Gastrocnemius medialis (tissue), 4 donors: ENCODE measurements at regions not wholly inside any gene's neighbourhood (a gene's known extent, or its start where the extent isn't known, plus 50 kb on each side); places are given as distances from the start of the nearest gene placed in this dataset.

Experiments
- ATAC-seq, 2 donors: fragments of 150-250 bp; one replicate each; pipeline ENCODE4 v1.9.1; 2016
- DNase-seq, 2 donors: peaks; one replicate each; pipeline ENCODE4 v3.0.0-alpha.2; 2019
- H3K27ac ChIP-seq, 4 donors: fragments of 200-600 bp; sonication (generic); 1 replicate in 1 of 4; 2 replicates in 3 of 4; pipeline ENCODE4 v1.5.1; 2016 to 2018; ENCODE audit warnings: mild to moderate bottlenecking in 2 of 4, moderate library complexity in 1 of 4
- H3K27me3 ChIP-seq, 3 donors: fragments of 200-600 bp; sonication (generic) in 2 of 3; 1 replicate in 1 of 3; 2 replicates in 2 of 3; pipeline versions ENCODE4 v1.5.1 to v1.6.0; 2016 to 2019; ENCODE audit warnings: mild to moderate bottlenecking in 1 of 3, moderate library complexity in 1 of 3
- H3K36me3 ChIP-seq, 2 donors: fragments of 200-600 bp; sonication (generic) in 1 of 2; one replicate each; pipeline ENCODE4 v1.5.1; 2017 to 2018
- H3K4me1 ChIP-seq, 2 donors: fragments of 200-600 bp; sonication (generic) in 1 of 2; one replicate each; pipeline ENCODE4 v1.5.1; 2016 to 2017; ENCODE audit warnings: mild to moderate bottlenecking in 2 of 2
- H3K4me3 ChIP-seq, 4 donors: fragments of 200-600 bp; sonication (generic) in 3 of 4; 1 replicate in 1 of 4; 2 replicates in 3 of 4; pipeline ENCODE4 v1.5.1; 2016 to 2019; ENCODE audit warnings: mild to moderate bottlenecking in 2 of 4
- H3K9me3 ChIP-seq, 3 donors: fragments of 200-600 bp; sonication (generic) in 2 of 3; 1 replicate in 1 of 3; 2 replicates in 2 of 3; pipeline ENCODE4 v1.5.1; 2016 to 2019
- POLR2A ChIP-seq, 2 donors: fragments of 450-650 bp; IDR thresholded peaks; one replicate each; pipeline ENCODE4 v1.6.1; 2017; ENCODE audit warnings: antibody characterized with exemption in 2 of 2, mild to moderate bottlenecking in 2 of 2, moderate library complexity in 2 of 2
- in situ Hi-C, 4 donors: fragments of 200-750 bp; cut with MboI; loops; one replicate each; pipeline versions ENCODE4 v1.15.0 to v1.8.0; 2017; ENCODE audit warnings: low sequenced_read_pairs in 4 of 4
- intact Hi-C: fragments of 100-400 bp; cut with DNase I; formaldehyde crosslinking; loops from one replicate; pipeline ENCODE4 v1.15.1; 2023; ENCODE audit warnings: low total_unique reads
- TF ChIP-seq, protein P1 (sequence below), 5 experiments: fragments of 450-650 bp in 3 of 5; fragments of 200-600 bp in 2 of 5; sonication (generic) in 2 of 5; IDR thresholded peaks in 4 of 5; conservative IDR thresholded peaks in 1 of 5; 1 replicate in 4 of 5; 2 replicates in 1 of 5; pipeline ENCODE4 v1.5.1; 2016 to 2019; ENCODE audit warnings: antibody characterized with exemption in 5 of 5, mild to moderate bottlenecking in 3 of 5, moderate library complexity in 3 of 5

- intact Hi-C loops, result no loop called here
- H3K27me3 ChIP-seq, result no peaks in the 10 kb centered on the region
- no peaks in the 10 kb centered on the region for H3K36me3 ChIP-seq
- no peak for TF ChIP-seq POLR2A (IDR thresholded peaks at IDR 0.05)
- TF ChIP-seq, protein P1, sequence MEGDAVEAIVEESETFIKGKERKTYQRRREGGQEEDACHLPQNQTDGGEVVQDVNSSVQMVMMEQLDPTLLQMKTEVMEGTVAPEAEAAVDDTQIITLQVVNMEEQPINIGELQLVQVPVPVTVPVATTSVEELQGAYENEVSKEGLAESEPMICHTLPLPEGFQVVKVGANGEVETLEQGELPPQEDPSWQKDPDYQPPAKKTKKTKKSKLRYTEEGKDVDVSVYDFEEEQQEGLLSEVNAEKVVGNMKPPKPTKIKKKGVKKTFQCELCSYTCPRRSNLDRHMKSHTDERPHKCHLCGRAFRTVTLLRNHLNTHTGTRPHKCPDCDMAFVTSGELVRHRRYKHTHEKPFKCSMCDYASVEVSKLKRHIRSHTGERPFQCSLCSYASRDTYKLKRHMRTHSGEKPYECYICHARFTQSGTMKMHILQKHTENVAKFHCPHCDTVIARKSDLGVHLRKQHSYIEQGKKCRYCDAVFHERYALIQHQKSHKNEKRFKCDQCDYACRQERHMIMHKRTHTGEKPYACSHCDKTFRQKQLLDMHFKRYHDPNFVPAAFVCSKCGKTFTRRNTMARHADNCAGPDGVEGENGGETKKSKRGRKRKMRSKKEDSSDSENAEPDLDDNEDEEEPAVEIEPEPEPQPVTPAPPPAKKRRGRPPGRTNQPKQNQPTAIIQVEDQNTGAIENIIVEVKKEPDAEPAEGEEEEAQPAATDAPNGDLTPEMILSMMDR (IDR thresholded peaks at IDR 0.05 in 4 of 5, conservative IDR thresholded peaks at IDR 0.05 in 1 of 5), result no peak
- H3K27ac ChIP-seq, result no peak overlapping the region
- DNase-seq, result no peak
- in situ Hi-C loops, result no loop called here
- H3K4me3 ChIP-seq, result no peak overlapping the region
- no peaks in the 10 kb centered on the region for H3K4me1 ChIP-seq
- ATAC-seq, result no peak
- H3K9me3 ChIP-seq, result no peaks in the 10 kb centered on the region
Measured at GRCh38 chr2:151120011-151120410, 141.7 kb downstream of the RBM43 start.

- no peak for DNase-seq
- no peaks in the 10 kb centered on the region for H3K4me1 ChIP-seq
- intact Hi-C loops (no loop called here), in situ Hi-C loops (no loop called here)
- H3K4me3 ChIP-seq, result no peak overlapping the region
- ATAC-seq, result no peak
- H3K27me3 ChIP-seq, result no peaks in the 10 kb centered on the region
- H3K9me3 ChIP-seq, result no peaks in the 10 kb centered on the region
- no peak for TF ChIP-seq POLR2A (IDR thresholded peaks at IDR 0.05)
- TF ChIP-seq, protein P1 (IDR thresholded peaks at IDR 0.05 in 4 of 5, conservative IDR thresholded peaks at IDR 0.05 in 1 of 5), result no peak
- H3K27ac ChIP-seq, result no peak overlapping the region
- H3K36me3 ChIP-seq, result no peaks in the 10 kb centered on the region
Measured at GRCh38 chr2:151119374-151119773, 142.3 kb downstream of the RBM43 start.

DNA sequence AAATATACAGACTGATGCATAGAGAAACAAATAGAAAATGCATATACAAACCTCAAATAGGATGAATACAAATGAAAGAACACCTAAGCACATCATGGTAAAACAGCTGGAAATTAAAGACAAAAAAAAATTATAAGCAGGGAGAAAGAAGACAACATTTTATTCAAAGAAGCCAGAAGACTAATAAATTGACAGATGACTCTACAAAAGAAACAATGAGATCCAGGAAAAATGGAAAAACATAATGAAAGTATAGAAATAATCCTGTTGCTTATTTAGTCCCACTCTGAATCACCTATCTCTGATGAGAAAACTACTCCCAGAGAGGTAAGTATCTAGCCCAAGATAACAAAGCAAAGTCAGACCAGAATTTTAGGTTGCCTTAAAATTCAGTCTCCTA is 143.4 kb downstream of the RBM43 start:
- in situ Hi-C loops, result no loop called here
- TF ChIP-seq, protein P1 (IDR thresholded peaks at IDR 0.05 in 4 of 5, conservative IDR thresholded peaks at IDR 0.05 in 1 of 5), result no peak
- TF ChIP-seq POLR2A (IDR thresholded peaks at IDR 0.05), result no peak
- DNase-seq (no peak), ATAC-seq (no peak)
- no peaks in the 10 kb centered on the region for H3K9me3 ChIP-seq
- H3K36me3 ChIP-seq, result no peaks in the 10 kb centered on the region
- H3K27me3 ChIP-seq, result no peaks in the 10 kb centered on the region
- no peaks in the 10 kb centered on the region for H3K4me1 ChIP-seq
- H3K27ac ChIP-seq, result no peak overlapping the region
- H3K4me3 ChIP-seq, result no peak overlapping the region
- intact Hi-C loops, result no loop called here

- TF ChIP-seq POLR2A (IDR thresholded peaks at IDR 0.05), result no peak
- TF ChIP-seq, protein P1 (IDR thresholded peaks at IDR 0.05 in 4 of 5, conservative IDR thresholded peaks at IDR 0.05 in 1 of 5), result no peak
- no peak for ATAC-seq
- Histone ChIP-seq H3K27ac (no peak overlapping the region), H3K9me3 (no peaks in the 10 kb centered on the region), H3K4me1 (no peaks in the 10 kb centered on the region), H3K4me3 (no peak overlapping the region), H3K36me3 (no peaks in the 10 kb centered on the region), H3K27me3 (no peaks in the 10 kb centered on the region)
- no peak for DNase-seq
- intact Hi-C loops, result no loop called here
- in situ Hi-C loops, result no loop called here
Measured at GRCh38 chr2:151114874-151115273, 146.8 kb downstream of the RBM43 start.

DNA sequence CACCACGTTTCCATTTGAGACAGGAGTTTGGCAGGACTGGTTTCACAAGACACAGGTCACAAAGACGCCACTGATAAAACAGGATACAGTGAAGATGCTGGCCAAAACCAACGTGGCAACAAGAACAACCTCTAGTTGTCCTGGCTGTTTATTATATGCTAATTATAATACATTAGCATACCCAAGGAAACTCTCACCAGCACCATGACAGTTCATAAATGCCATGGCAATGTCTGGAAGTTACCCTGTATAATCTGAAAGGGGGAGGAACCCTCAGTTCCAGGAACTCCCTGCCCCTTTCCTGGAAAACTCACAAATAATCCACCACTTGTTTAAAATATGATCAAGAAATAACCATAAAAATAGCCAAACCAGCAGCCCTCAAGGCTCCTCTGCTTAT is 148.3 kb downstream of the RBM43 start:
- intact Hi-C loops (no loop called here), in situ Hi-C loops (no loop called here)
- H3K27me3 ChIP-seq, result no peaks in the 10 kb centered on the region
- TF ChIP-seq POLR2A (IDR thresholded peaks at IDR 0.05), result no peak
- TF ChIP-seq, protein P1 (IDR thresholded peaks at IDR 0.05 in 4 of 5, conservative IDR thresholded peaks at IDR 0.05 in 1 of 5), result no peak
- no peaks in the 10 kb centered on the region for H3K36me3 ChIP-seq
- DNase-seq (no peak), ATAC-seq (no peak)
- no peaks in the 10 kb centered on the region for H3K4me1 ChIP-seq
- H3K4me3 ChIP-seq, result no peak overlapping the region
- H3K9me3 ChIP-seq, result no peaks in the 10 kb centered on the region
- no peak overlapping the region for H3K27ac ChIP-seq
